ENCODE measurements at regions not wholly inside any gene's neighbourhood (a gene's known extent, or its start where the extent isn't known, plus 50 kb on each side); places are given as distances from the start of the nearest gene placed in this dataset.

DNA sequence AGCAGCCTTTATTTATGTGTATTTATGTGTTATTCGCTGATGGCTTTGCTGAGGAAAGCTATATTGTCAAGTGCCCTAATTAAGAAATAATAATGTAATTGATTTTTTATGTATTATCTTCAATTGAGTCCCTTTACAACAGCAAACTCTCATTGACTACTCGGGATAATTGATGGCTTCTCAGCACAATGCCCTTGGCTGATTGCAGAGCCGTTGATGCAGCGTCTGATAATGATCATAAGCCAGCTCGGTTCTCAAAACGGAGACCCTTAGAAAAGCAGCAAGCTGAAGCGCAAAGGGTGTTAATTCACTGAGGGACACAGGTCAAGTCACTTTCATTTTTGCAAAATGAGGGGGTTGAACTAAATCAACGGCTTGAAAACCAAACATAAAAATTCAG, 357.1 kb upstream of the KCNH8 start:
- H4K20me1 ChIP-seq (ENCODE audit: insufficient read depth, low read length) = no peaks in the 10 kb centered on the region
- intact Hi-C loops (cut with micrococcal nuclease; ENCODE audit: unreplicated experiment) = no loop called here
- H3K4me2 ChIP-seq (ENCODE audit: low read length) = no peak overlapping the region
- no peak overlapping the region for H3K27ac ChIP-seq (ENCODE audit: low read depth, low read length, poor library complexity, severe bottlenecking)
- H3K36me3 ChIP-seq (ENCODE audit: insufficient read depth, low read length) = no peaks in the 10 kb centered on the region
- no peaks in the 10 kb centered on the region for H3K9me2 ChIP-seq (ENCODE audit: insufficient read depth, low read length)
- TF ChIP-seq, protein P1, sequence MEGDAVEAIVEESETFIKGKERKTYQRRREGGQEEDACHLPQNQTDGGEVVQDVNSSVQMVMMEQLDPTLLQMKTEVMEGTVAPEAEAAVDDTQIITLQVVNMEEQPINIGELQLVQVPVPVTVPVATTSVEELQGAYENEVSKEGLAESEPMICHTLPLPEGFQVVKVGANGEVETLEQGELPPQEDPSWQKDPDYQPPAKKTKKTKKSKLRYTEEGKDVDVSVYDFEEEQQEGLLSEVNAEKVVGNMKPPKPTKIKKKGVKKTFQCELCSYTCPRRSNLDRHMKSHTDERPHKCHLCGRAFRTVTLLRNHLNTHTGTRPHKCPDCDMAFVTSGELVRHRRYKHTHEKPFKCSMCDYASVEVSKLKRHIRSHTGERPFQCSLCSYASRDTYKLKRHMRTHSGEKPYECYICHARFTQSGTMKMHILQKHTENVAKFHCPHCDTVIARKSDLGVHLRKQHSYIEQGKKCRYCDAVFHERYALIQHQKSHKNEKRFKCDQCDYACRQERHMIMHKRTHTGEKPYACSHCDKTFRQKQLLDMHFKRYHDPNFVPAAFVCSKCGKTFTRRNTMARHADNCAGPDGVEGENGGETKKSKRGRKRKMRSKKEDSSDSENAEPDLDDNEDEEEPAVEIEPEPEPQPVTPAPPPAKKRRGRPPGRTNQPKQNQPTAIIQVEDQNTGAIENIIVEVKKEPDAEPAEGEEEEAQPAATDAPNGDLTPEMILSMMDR (conservative IDR thresholded peaks at IDR 0.05; ENCODE audit: low read length) = no peak
- TF ChIP-seq EZH2phosphoT487 (IDR thresholded peaks at IDR 0.05; ENCODE audit: borderline replicate concordance, low read depth, low read length) = no peak
- no peak for DNase-seq (ENCODE audit: low spot score)
- no peak overlapping the region for H3K4me3 ChIP-seq (ENCODE audit: low read depth, low read length, poor library complexity, severe bottlenecking)
- H3K79me2 ChIP-seq (ENCODE audit: insufficient read depth, low read depth, low read length) = no peaks in the 10 kb centered on the region
- ChIA-PET POLR2A (interaction anchor here (1.2 kb wide), 1 partner anchor 10 kb away, joined by 3 read pairs; no protein-coding TSS in a partner anchor), CTCF (ENCODE audit: unreplicated experiment) (no interaction called here)
- H2AFZ ChIP-seq (ENCODE audit: low read length) = no peak overlapping the region; the same call in 1 of the 2 replicates
- H3K4me1 ChIP-seq (ENCODE audit: insufficient read depth, low read length, poor library complexity, severe bottlenecking) = no peaks in the 10 kb centered on the region
- no TSS peak for BruUV-seq (replicated peaks)
- H3K9me3 ChIP-seq (ENCODE audit: low read length) = no peaks in the 10 kb centered on the region

GRCh38 chr3:18790384-18790783, 357.9 kb upstream of the KCNH8 start:
- Histone ChIP-seq H2AFZ (ENCODE audit: low read length) (peak overlapping the region; percentile 68), H3K9me3 (ENCODE audit: low read length) (no peaks in the 10 kb centered on the region), H3K4me2 (ENCODE audit: low read length) (no peak overlapping the region), H3K27ac (ENCODE audit: low read depth, low read length, poor library complexity, severe bottlenecking) (no peak overlapping the region), H3K79me2 (ENCODE audit: insufficient read depth, low read depth, low read length) (no peaks in the 10 kb centered on the region), H4K20me1 (ENCODE audit: insufficient read depth, low read length) (no peaks in the 10 kb centered on the region), H3K4me3 (ENCODE audit: low read depth, low read length, poor library complexity, severe bottlenecking) (no peak overlapping the region), H3K4me1 (ENCODE audit: insufficient read depth, low read length, poor library complexity, severe bottlenecking) (no peaks in the 10 kb centered on the region), H3K9me2 (ENCODE audit: insufficient read depth, low read length) (no peaks in the 10 kb centered on the region), H3K36me3 (ENCODE audit: insufficient read depth, low read length) (no peaks in the 10 kb centered on the region)
- BruUV-seq (replicated peaks) = no TSS peak
- intact Hi-C loops (cut with micrococcal nuclease; ENCODE audit: unreplicated experiment) = no loop called here
- DNase-seq (ENCODE audit: low spot score) = no peak
- ChIA-PET POLR2A (interaction anchor here (0.6 to 1.2 kb wide), 4 partner anchors 10 to 391 kb away, joined by 3 to 4 read pairs (median 3); no protein-coding TSS in a partner anchor), CTCF (ENCODE audit: unreplicated experiment) (no interaction called here)
- no peak for TF ChIP-seq EZH2phosphoT487 (IDR thresholded peaks at IDR 0.05; ENCODE audit: borderline replicate concordance, low read depth, low read length)
- TF ChIP-seq, protein P1 (conservative IDR thresholded peaks at IDR 0.05; ENCODE audit: low read length) = no peak

GRCh38 chr3:18789734-18790133, 358.6 kb upstream of the KCNH8 start:
- CTCF ChIA-PET (ENCODE audit: unreplicated experiment) = no interaction called here
- BruUV-seq (replicated peaks) = no TSS peak
- intact Hi-C loops (cut with micrococcal nuclease; ENCODE audit: unreplicated experiment) = no loop called here

More at GRCh38 chr3:18789734-18790133, 358.6 kb upstream of the KCNH8 start:
- H4K20me1 ChIP-seq (ENCODE audit: insufficient read depth, low read length) = no peaks in the 10 kb centered on the region
- DNase-seq (ENCODE audit: low spot score) = no peak
- H3K4me3 ChIP-seq (ENCODE audit: low read depth, low read length, poor library complexity, severe bottlenecking) = no peak overlapping the region
- H3K4me2 ChIP-seq (ENCODE audit: low read length) = no peak overlapping the region
- H3K27ac ChIP-seq (ENCODE audit: low read depth, low read length, poor library complexity, severe bottlenecking) = no peak overlapping the region
- TF ChIP-seq EZH2phosphoT487 (IDR thresholded peaks at IDR 0.05; ENCODE audit: borderline replicate concordance, low read depth, low read length) = no peak
- TF ChIP-seq, protein P1 (conservative IDR thresholded peaks at IDR 0.05; ENCODE audit: low read length) = no peak
- no peaks in the 10 kb centered on the region for H3K9me3 ChIP-seq (ENCODE audit: low read length)
- no peaks in the 10 kb centered on the region for H3K79me2 ChIP-seq (ENCODE audit: insufficient read depth, low read depth, low read length)
- no peaks in the 10 kb centered on the region for H3K4me1 ChIP-seq (ENCODE audit: insufficient read depth, low read length, poor library complexity, severe bottlenecking)
- POLR2A ChIA-PET = interaction anchor here (0.7 to 1.2 kb wide), 2 partner anchors 11 to 24 kb away, joined by 3 read pairs; no protein-coding TSS in a partner anchor
- no peaks in the 10 kb centered on the region for H3K9me2 ChIP-seq (ENCODE audit: insufficient read depth, low read length)
- no peak overlapping the region for H2AFZ ChIP-seq (ENCODE audit: low read length)
- no peaks in the 10 kb centered on the region for H3K36me3 ChIP-seq (ENCODE audit: insufficient read depth, low read length)

Measured in OCI-LY7 (cell line).